ENCODE measurements at regions not wholly inside any gene's neighbourhood (a gene's known extent, or its start where the extent isn't known, plus 50 kb on each side); places are given as distances from the start of the nearest gene placed in this dataset.

DNA sequence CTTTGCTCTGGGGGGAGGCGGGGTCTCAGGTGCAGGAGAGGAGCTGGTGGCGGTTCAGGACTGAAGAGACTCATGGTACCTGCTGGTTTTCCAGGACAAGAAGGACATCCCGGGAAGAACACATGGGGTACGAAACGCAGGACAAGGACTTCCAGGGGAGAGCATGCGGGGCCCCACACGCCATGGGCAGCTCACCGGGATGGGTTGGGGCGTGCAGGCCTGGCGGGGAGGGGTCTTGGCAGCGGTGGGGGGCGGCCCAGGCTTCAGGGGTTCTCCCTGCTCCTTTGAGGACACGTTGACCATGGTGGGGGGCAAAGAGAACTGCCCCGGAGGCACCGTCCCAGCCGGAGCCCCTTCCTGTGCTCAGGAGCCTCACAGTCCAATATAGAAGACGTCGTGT, 673.2 kb downstream of the BRD1 start:
- no peak overlapping the region for H3K4me3 ChIP-seq (ENCODE audit: low read depth, low read length)
- no peak for DNase-seq (ENCODE audit: low read depth)
- no peak for FAIRE-seq
- no peaks in the 10 kb centered on the region for H3K36me3 ChIP-seq (ENCODE audit: control insufficient read depth, insufficient read depth, low read length)
- H3K27me3 ChIP-seq (ENCODE audit: control insufficient read depth, insufficient read depth, low read length) = no peaks in the 10 kb centered on the region
- TF ChIP-seq CTCF (IDR thresholded peaks at IDR 0.05; ENCODE audit: insufficient read depth, low read length, severe bottlenecking) = no peak

GRCh38 chr22:49153921-49154320, 673.8 kb downstream of the BRD1 start:
- no peaks in the 10 kb centered on the region for H3K36me3 ChIP-seq (ENCODE audit: control insufficient read depth, insufficient read depth, low read length)
- H3K27me3 ChIP-seq (ENCODE audit: control insufficient read depth, insufficient read depth, low read length) = no peaks in the 10 kb centered on the region
- DNase-seq (ENCODE audit: low read depth) = no peak
- no peak for FAIRE-seq
- TF ChIP-seq CTCF (IDR thresholded peaks at IDR 0.05; ENCODE audit: insufficient read depth, low read length, severe bottlenecking) = no peak
- no peak overlapping the region for H3K4me3 ChIP-seq (ENCODE audit: low read depth, low read length)

GRCh38 chr22:49152939-49153770, 674.5 kb downstream of the BRD1 start:
- H3K4me3 ChIP-seq (ENCODE audit: low read depth, low read length) = no peak overlapping the region
- H3K36me3 ChIP-seq (ENCODE audit: control insufficient read depth, insufficient read depth, low read length) = no peaks in the 10 kb centered on the region
- FAIRE-seq = no peak
- no peaks in the 10 kb centered on the region for H3K27me3 ChIP-seq (ENCODE audit: control insufficient read depth, insufficient read depth, low read length)
- no peak for TF ChIP-seq CTCF (IDR thresholded peaks at IDR 0.05; ENCODE audit: insufficient read depth, low read length, severe bottlenecking)
- DNase-seq (ENCODE audit: low read depth) = no peak

- DNase-seq (ENCODE audit: low read depth) (no peak), FAIRE-seq (no peak)
- TF ChIP-seq CTCF (IDR thresholded peaks at IDR 0.05; ENCODE audit: insufficient read depth, low read length, severe bottlenecking) = no peak
- Histone ChIP-seq H3K27me3 (ENCODE audit: control insufficient read depth, insufficient read depth, low read length) (no peaks in the 10 kb centered on the region), H3K4me3 (ENCODE audit: low read depth, low read length) (no peak overlapping the region), H3K36me3 (ENCODE audit: control insufficient read depth, insufficient read depth, low read length) (no peaks in the 10 kb centered on the region)
Measured at GRCh38 chr22:49152127-49152938, 675.3 kb downstream of the BRD1 start.

GRCh38 chr22:49151256-49152126, 676.2 kb downstream of the BRD1 start:
- DNase-seq (ENCODE audit: low read depth) = no peak
- no peak overlapping the region for H3K4me3 ChIP-seq (ENCODE audit: low read depth, low read length)
- H3K27me3 ChIP-seq (ENCODE audit: control insufficient read depth, insufficient read depth, low read length) = no peaks in the 10 kb centered on the region
- no peak for TF ChIP-seq CTCF (IDR thresholded peaks at IDR 0.05; ENCODE audit: insufficient read depth, low read length, severe bottlenecking)
- FAIRE-seq = no peak
- H3K36me3 ChIP-seq (ENCODE audit: control insufficient read depth, insufficient read depth, low read length) = no peaks in the 10 kb centered on the region

Measured in bronchial epithelial cell (primary cell).